Daoy (cell line): ENCODE measurements at regions not wholly inside any gene's neighbourhood (a gene's known extent, or its start where the extent isn't known, plus 50 kb on each side); places are given as distances from the start of the nearest gene placed in this dataset.
A peak's percentile ranks its signal among the peaks of the same experiment; 100 is the strongest.

ENCODE experiments used
- DNase-seq: peaks from one replicate; pipeline ENCODE4 v3.0.0-alpha.2; 2015; ENCODE audit warnings: low read depth

DNA sequence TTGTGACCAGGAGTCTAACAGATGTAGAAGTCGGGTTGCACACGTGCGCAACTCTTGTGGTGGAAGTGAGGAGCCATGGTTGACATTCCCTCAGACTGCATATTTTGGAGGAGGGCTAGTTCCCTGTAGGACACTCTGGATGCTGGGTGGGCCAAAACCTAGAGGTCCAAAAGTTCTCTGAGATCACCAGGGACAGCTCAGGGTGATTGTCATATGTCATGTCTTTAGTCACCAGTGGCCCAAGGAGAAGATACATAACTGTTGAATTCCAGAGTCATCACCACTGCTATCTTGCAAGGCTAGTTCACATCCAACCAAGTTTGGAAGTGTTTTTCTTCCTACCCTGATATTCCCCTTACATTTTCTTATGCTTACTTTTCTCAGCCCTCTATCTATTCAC lies 95.2 kb upstream of the C3orf80 start:
- no peak for DNase-seq

DNA sequence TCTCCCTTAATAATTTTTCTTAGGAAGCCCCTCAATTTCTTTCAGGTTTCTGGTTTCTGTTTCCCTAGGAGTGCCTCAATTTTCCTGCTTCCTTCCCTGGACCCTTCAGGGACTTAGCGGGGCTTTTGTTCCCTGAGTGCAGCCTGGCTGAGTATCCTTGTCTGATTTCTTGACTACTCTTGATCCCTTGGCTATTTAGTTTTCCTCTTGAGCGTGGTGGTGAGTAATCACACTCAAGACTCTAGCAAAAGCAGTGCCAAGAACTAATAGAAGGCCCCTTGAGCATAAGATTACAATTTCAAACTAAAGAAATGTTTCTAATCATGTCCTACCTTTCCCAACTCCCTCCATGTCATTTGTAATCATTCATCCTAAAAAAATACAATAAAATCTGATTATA lies 94.3 kb upstream of the C3orf80 start:
- DNase-seq, result peak; percentile 59

DNA sequence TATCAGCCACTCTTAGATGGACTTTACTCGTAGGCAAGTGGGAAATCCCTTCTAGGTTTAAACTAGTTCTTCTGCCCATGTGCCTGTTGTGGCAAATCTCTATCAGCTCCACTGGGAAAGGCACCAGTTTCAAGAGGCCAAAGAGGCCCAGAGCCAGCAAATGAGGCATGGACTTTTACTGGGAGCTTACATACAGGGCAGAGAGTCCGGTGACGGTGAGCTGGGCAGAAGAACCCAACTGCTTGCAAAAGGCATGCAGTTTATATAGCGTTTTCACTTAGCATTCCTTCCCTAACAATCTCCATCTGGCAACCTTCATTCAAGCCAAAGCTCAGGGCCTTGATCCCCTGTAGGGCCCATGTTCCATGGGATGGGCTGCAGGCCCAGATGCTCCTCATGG lies 93.0 kb upstream of the C3orf80 start:
- DNase-seq, result no peak

DNA sequence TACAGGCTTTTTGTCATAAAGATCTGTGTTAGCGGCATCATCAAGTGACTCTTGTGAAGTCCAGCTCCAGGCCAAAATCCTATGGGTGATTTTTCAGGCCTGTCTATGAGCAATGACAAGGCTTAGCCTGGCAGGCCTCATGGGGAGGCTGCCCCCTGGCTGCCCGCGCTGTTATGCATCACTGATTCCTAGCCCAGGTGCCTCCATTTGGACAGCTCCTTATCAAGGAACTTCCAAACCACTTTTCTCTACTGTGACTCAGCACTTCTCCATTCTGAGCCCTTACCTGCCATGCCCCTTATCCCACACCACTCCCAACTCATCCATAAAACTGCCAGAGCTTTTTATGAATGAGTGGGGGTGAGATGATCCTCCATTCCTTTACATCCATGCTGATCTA lies 91.5 kb upstream of the C3orf80 start:
- DNase-seq, result peak; percentile 58

DNA sequence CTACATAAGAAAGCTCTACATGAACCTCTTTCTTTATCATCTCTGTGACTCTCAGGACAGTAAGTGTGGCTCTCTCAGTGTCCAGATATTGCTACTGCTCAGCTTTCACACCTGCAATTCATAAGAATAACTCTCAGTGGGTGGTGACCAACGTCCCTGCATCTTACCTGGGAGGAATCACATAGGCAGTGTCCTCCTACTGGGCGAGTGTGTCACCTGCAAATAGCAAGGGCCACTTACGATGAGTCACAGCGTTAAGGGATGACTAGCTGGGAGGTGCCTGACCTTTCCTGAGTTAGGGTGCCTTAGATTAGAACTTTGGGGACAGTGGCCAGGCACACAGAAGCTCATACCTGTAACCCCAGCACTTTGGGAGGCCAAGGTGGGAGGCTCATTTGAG lies 90.8 kb upstream of the C3orf80 start:
- DNase-seq, result peak; percentile 23

DNA sequence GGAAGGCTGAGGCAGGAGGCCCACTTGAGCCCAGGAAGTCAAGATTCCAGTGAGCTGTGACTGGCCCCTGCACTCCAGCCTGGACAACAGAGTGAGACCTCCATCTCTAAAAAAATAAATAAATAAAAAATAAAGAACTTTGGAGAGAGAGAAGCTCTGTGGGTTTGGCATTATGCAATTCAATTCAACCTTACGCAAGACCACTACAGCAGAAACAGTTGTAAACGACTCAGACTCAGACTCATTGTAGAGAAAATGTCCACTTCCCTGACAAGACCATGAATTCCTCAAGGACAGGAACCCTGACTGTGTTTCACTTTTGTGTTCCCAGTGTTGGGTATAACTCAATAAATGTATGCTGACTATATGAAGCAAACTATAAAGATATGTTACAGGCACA lies 90.3 kb upstream of the C3orf80 start:
- no peak for DNase-seq

DNA sequence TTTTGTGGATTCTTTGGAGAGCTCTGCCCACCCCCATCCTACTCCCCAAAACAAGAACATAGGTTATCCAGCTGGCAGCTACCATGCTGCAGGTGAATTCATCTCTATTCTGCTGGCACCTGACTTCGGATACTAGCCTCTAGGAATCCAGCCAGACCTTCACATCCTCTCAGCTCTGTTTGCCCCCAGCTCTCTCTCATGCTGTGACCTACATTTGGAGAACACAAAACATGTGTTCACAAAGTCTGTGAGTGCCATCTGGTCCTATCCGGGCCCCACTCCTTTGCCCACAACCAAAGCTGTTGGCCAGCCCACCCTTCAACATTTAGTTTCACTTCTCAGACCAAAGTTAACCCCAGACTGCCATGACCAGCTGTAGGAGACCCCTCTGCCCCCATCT lies 89.4 kb upstream of the C3orf80 start:
- DNase-seq, result no peak

DNA sequence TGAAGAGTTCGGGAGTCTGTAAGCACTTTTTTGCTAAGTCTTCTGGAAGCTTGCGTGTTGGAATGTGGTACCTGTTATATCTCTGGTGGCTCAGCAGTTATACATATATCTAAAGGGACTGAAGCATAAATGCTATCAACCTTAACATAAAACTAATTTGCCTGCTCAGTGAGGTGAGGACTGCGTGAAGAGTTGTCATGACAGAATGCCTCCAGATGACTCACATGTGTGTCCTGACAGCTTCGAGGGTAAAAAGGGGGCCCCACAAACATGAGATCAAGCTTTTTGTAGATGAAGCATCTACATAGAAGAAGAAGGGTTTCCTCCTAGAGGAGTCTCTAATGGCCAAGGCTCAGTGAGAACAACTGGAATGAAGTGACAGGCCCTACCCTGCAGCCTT lies 88.8 kb upstream of the C3orf80 start:
- DNase-seq, result no peak

DNA sequence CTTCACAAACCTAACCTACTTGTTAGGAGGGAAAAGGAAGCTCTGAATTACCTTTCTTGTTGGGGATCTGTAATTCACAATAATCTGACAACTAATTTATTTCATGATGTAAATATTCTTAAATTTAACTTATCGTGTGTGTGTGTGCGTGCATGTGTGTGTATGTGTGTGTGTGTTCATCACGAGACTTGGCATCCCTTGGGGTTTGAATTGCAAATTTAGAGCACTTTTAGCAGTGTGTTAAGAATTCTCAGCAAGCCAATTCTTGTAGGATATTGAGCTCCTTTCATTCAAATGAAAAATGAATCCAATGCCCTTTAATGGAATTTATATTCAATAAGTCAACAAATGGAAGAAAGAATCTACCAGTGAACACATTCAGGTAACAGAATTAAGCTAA lies 85.9 kb upstream of the C3orf80 start:
- DNase-seq, result no peak

DNA sequence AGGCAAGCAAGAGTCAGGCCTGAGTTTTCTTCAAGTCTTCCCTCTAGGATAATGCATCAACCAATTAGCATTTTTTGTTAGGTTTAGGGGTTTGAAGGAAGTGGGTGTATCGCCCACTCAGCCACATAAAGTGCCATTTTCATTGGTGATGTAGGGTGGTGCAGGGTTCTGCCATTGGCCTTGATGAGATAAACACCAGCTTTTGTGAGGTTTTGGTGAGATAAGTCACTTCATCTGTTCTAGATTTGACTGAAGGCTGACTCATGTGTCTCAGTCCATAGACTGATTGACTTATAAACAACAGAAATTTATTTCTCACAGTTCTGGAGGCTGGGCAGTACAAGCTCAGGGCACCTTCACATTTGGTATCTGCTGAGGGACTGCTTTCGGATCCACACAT lies 84.5 kb upstream of the C3orf80 start:
- DNase-seq, result no peak

DNA sequence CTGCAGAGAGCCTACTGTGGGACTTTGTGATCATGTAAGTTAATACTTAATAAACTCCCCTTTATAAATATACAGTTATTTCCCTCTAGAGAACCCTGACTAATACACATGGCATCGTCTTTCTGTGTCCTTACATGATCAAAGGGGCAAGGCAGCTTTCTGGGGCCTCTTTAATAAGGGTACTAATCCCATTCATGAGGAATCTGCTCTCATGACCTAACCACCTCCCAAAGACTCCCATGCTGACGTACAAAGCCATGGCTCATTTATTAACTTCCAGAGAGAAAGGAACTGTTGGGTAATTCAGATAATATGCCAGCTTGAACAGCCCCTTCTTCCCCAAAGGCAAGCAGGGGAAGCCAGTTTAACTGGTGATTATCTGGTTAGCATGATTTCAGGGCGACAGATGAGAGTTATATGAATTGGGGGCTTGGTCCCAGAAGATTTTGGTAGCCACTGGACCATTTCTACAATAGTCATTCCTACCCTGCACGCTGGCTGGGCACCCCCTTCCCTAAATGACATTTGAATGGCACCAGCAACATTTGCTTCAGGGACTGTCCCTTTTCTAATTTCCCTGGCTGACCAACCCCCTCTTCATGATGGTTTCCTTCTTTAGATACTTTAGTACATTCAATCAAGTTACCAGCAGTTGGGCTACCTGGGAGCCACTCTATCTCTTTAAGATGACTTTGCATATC lies 83.6 kb upstream of the C3orf80 start:
- DNase-seq, result no peak

DNA sequence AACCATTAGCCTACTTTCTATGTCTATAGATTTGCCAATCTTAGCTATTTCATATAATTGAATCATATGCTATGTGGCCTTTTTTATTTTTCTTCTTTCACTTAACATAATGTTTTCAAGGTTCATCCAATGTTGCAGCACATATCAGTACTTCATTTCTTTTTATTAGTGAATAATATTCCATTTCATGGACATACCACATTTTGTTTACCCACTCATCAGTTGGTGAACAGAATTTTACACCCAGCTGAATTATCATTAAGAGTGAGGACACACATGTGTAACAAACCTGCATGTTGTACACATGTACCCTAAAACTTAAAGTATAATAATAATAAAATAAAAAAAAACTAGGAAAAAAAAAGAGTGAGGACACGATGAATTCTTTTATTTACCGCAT lies 81.7 kb upstream of the C3orf80 start:
- no peak for DNase-seq

DNA sequence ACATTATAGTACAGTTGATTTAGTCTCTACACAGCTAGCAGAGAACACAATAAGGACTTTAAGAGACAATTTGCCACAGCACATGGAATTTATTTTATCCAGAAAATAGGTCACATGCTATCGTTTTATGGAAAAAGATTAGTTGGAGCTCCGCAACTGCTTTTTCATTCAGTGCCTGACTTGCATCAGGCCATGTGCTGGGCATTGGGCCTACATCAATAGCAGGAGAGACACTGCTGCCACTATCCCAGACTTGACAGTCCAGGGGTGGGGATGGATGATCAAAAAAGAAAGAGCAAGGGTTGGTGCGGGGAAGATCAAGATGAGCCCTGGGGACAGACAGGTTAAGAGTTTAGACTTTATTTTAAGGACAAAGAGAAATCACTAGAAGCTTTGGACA lies 75.2 kb upstream of the C3orf80 start:
- no peak for DNase-seq

DNA sequence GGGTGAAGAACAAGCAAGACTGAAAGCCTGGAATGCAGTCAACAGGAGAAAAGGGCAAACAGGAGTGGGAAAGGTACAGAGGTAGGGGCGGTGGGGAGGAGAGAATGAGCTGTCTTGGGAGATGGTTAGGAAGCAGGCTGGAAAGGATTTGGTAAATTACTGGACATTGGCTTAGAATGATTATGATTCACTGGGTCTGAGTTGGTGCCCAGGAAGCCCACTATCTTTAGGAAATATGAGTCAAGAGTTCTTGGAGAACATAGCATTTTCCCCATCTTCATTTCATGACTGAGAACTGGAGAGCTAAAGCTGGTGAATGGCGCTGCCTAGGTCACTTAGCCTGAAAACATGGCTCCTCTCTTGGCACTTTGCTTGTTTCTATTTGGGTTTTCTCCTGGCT lies 74.7 kb upstream of the C3orf80 start:
- peak; percentile 50 for DNase-seq

DNA sequence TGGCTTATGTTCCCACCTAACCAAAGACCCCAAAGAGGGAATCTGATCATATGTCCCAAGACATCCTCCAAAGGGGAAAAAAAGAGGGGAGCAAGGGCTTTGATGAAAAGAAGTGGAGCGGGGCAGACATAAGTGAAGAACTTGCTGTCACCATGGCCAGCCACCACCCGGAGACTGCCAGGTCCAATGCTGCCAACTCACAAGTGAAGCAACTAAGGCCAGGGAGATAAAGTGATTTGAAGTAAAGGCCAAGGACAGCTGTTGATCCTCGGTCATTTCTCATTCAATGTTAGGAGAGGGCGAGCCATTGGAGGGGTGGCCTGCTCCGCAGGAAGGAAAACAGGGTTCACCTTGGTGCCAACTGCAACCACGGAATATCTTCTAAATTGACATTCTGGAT lies 72.6 kb upstream of the C3orf80 start:
- DNase-seq, result no peak

DNA sequence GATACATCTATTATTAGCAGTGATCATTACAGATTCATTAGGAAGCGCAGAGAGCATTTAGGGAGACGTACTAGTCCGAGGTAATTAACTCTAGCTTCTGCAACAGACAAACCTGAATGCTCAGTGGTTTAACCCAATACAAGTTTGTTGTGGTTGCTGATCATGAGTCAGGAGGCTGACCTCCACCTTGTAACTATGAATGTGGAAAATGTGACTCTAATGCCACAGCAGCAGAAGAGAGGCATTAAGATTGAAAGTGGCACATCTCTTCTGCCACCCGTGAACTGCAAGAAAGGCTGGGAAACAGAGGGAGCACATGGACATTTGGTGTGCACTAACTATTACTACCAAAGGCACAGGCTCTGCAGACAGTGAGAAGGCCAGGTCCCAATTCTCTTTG lies 71.2 kb upstream of the C3orf80 start:
- peak; percentile 36 for DNase-seq

DNA sequence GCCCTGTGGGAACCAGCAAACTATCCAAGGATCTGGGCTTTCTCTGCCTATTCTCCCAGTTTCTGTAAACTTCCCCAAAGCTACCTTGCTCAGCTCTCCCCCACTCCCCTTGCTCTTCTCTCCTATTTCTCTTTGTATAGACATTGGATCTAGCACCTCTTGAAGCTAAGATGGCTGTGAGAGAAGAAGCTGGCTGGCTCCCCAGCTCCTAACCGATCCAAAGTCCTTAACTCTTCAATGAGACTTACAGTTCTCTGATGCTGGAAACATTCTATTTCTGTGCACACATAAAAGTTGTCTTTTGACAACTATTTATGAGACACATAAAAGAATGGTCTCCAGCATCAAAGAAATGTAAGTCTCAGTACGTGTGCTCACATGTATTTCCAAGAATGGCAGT lies 70.6 kb upstream of the C3orf80 start:
- no peak for DNase-seq

DNA sequence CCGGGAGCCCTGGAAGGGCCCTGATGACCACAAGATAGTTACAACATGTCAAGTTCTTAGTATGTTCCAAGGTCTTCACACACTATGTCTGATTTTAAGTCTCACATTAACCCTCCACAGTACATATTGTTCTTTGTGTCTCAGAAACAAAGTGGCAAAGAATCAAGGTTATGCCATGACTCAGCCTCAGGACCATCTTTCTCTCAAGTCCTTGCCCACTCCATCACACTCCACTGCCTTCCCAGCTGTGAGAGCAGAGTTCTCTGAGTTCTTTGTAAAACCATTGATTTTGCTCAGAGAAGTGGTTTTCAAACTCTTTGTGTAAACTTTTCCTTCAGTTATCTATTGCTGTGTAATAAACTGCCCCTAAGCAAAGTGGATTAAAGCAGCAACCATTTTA lies 67.9 kb upstream of the C3orf80 start:
- DNase-seq, result no peak

DNA sequence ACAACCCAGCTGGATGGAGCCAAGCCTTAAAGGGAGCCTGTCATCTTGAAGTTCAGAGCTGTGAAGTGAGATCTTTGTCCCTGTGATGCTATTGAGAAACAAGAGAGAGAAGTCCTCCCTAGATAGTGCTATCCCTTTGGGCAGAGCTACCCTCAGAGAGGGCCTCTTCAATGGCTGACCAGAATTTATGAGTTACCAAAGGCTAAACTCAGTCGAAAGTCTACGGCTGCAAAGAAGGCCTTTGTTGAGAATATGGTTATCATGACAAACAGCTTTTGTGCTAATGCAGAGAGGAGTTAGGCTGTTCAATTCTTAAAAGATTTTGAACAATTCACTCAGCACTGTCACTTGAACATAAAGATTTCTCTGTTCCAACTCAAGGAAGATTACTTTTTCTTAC lies 65.9 kb upstream of the C3orf80 start:
- DNase-seq, result no peak

DNA sequence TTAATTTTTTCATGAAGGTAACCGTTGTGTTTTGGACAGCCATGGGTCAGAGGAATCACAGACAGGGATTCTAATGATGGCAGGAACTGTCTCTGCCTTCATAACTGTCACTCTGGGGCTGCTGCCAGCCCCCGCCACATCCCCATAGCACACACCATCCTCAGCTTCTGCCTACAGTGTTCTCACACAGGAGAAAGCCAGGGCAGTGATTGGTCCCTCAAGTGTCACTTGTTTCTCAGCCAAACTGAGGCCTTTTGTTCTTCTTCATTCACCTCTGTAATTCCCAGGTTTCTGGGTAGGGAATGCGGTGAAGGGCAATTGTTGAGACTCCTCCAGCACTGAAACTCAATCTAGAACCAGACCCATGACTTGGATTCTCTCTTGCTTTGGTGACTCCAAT lies 65.4 kb upstream of the C3orf80 start:
- no peak for DNase-seq

DNA sequence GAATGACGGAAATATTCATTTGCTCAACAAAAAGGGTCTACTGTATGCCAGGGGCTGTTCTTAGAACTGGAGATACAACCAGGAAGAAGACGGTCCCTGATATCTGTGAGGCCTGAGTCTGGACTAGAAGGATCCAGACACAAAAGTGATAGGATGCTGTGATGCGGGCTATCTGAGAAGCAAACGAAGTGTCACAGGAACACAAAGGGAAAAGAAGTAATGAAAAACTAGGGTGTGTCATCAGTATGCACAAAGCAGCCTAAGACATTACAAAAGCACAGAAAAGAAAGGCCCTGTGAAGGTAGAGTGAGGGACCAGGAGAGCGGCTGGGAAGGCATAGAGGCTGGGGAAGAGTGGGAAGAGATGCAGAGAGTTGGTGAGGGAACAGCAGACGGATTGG lies 63.3 kb upstream of the C3orf80 start:
- no peak for DNase-seq

DNA sequence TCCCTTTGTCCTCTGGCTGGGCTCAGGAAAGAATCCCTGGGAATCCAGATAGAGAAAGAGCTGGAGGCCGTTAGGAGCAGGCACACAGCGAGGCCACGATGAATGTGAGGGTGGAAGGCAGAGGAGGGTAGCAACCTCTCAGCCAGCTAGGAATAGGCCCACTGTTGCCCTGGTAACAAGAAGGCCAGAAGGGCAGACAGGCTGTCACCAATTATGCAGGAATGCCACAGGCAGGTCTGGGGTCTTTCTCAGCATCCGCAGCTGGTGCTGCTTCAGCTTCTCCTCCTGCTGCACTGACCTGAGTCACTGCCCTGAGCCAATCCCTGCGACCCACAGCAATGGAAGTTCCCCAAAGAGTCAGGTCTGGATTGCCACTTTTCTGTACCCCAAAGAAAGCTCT lies 62.8 kb upstream of the C3orf80 start:
- DNase-seq, result peak; percentile 18

DNA sequence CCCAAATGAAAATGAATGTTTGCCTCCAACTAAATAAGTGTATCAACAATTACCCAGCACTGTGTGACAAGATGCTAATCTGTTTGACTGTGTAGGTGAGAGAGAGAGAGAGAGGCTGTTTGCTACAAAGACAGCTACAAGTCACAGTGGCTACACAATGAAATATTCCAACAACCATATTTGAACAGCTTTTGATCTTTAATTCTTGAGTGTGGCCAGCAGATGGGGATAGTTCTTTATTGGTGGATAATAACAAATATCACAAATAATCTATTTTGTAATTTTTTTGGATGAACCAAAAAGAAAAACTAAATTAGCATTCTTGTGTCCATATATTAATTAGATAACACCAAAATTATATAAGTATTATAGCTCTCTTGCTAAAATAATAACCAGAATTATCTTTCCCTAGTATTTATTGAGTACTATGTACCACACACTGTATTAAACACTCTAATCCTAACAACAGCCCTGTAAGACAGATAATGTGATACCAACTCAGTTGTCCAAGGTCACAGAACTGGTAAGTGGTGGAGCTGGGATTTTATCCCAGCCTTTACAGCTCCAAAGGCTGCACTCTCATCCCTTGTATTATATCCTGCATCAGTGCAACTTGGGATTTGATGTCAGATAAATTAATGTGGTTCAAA lies 61.9 kb upstream of the C3orf80 start:
- no peak for DNase-seq

DNA sequence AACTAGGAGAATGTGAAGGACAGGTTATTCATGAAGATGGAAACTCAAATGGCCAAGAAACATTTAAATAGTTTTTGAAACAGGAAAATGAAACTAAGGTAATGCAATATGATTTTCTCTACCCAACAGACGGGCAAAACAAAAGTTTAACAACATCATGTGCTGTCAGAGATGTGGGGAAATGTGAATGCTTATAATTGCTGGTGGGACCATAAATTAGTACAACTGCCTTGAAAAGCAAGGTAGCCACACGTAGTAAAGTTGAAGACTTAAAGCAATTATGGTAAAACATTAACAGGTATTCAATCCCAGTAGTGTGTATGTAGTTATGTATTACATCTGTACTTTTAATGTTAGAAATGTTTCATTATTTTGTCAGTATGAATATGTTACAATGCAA lies 57.0 kb upstream of the C3orf80 start:
- DNase-seq, result no peak
